DND-41 (cell line): ENCODE measurements at regions not wholly inside any gene's neighbourhood (a gene's known extent, or its start where the extent isn't known, plus 50 kb on each side); places are given as distances from the start of the nearest gene placed in this dataset.

ENCODE experiments used
- CTCF ChIP-seq: IDR thresholded peaks from 2 replicates; pipeline ENCODE4 v1.5.1; 2012; ENCODE audit warnings: borderline replicate concordance, low read length, moderate library complexity, mild to moderate bottlenecking; ENCODE audit not compliant: poor library complexity, severe bottlenecking; ENCODE audit errors: extremely low read depth
- EZH2 ChIP-seq: IDR thresholded peaks from 3 replicates; pipeline ENCODE4 v1.6.1; 2012; ENCODE audit warnings: borderline replicate concordance, low read depth, mild to moderate bottlenecking, moderate library complexity, low read length, inconsistent platforms; ENCODE audit not compliant: severe bottlenecking

- TF ChIP-seq CTCF (no peak), EZH2 (no peak)
Observed at GRCh38 chr2:41204315-41204714, 752.4 kb upstream of the SLC8A1 start.
